ENCODE measurements at regions not wholly inside any gene's neighbourhood (a gene's known extent, or its start where the extent isn't known, plus 50 kb on each side); places are given as distances from the start of the nearest gene placed in this dataset.

- TF ChIP-seq EGR1 (IDR thresholded peaks at IDR 0.05) (no peak), RAD21 (IDR thresholded peaks at IDR 0.05; ENCODE audit: low read depth) (no peak), YY1 (IDR thresholded peaks at IDR 0.05; ENCODE audit: low read depth) (no peak), CREB1 (IDR thresholded peaks at IDR 0.05; ENCODE audit: low read depth) (no peak), EP300 (IDR thresholded peaks at IDR 0.05; ENCODE audit: borderline replicate concordance) (no peak), CEBPB (IDR thresholded peaks at IDR 0.05) (no peak), TCF12 (IDR thresholded peaks at IDR 0.05; ENCODE audit: low read depth) (no peak), TEAD4 (IDR thresholded peaks at IDR 0.05) (no peak), NFIC (IDR thresholded peaks at IDR 0.05) (no peak), USF1 (IDR thresholded peaks at IDR 0.05) (no peak), ZBTB7A (IDR thresholded peaks at IDR 0.05; ENCODE audit: low read depth) (no peak), TAF1 (IDR thresholded peaks at IDR 0.05; ENCODE audit: low read depth) (no peak), FOXM1 (IDR thresholded peaks at IDR 0.05; ENCODE audit: borderline replicate concordance, low read depth) (no peak)
- TF ChIP-seq, protein P1, sequence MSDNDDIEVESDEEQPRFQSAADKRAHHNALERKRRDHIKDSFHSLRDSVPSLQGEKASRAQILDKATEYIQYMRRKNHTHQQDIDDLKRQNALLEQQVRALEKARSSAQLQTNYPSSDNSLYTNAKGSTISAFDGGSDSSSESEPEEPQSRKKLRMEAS (IDR thresholded peaks at IDR 0.05), result no peak
- TF ChIP-seq, protein P2, sequence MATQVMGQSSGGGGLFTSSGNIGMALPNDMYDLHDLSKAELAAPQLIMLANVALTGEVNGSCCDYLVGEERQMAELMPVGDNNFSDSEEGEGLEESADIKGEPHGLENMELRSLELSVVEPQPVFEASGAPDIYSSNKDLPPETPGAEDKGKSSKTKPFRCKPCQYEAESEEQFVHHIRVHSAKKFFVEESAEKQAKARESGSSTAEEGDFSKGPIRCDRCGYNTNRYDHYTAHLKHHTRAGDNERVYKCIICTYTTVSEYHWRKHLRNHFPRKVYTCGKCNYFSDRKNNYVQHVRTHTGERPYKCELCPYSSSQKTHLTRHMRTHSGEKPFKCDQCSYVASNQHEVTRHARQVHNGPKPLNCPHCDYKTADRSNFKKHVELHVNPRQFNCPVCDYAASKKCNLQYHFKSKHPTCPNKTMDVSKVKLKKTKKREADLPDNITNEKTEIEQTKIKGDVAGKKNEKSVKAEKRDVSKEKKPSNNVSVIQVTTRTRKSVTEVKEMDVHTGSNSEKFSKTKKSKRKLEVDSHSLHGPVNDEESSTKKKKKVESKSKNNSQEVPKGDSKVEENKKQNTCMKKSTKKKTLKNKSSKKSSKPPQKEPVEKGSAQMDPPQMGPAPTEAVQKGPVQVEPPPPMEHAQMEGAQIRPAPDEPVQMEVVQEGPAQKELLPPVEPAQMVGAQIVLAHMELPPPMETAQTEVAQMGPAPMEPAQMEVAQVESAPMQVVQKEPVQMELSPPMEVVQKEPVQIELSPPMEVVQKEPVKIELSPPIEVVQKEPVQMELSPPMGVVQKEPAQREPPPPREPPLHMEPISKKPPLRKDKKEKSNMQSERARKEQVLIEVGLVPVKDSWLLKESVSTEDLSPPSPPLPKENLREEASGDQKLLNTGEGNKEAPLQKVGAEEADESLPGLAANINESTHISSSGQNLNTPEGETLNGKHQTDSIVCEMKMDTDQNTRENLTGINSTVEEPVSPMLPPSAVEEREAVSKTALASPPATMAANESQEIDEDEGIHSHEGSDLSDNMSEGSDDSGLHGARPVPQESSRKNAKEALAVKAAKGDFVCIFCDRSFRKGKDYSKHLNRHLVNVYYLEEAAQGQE (IDR thresholded peaks at IDR 0.05; ENCODE audit: low read depth), result no peak
Observed at GRCh38 chr13:31385540-31385939, 185.8 kb downstream of the B3GLCT start.

DNA sequence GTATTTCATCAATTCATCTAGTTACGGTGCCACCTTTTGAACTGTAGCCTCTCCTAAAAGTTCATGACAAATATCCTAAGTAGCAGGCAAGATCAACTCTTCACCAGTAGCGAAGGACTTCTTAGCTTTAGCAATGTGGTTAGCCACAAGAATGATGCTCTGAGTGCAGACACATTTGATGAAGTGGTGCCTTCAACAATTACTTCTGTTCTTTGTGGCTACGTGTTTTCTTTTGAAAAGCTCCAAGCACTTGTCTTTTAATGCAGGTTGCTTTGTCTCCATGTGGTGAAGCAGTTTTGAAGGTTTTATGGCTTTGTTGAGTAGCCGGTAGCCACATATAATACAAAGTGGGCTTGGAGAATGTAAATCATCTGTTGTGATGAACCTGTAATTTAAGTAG is 194.7 kb downstream of the B3GLCT start:
- no peak for TF ChIP-seq TCF12 (IDR thresholded peaks at IDR 0.05; ENCODE audit: low read depth)
- TF ChIP-seq, protein P1 (IDR thresholded peaks at IDR 0.05), result no peak
- TF ChIP-seq ZBTB7A (IDR thresholded peaks at IDR 0.05; ENCODE audit: low read depth), result no peak
- no peak for TF ChIP-seq FOXM1 (IDR thresholded peaks at IDR 0.05; ENCODE audit: borderline replicate concordance, low read depth)
- TF ChIP-seq EP300 (IDR thresholded peaks at IDR 0.05; ENCODE audit: borderline replicate concordance), result no peak
- no peak for TF ChIP-seq TAF1 (IDR thresholded peaks at IDR 0.05; ENCODE audit: low read depth)
- TF ChIP-seq CEBPB (IDR thresholded peaks at IDR 0.05), result no peak
- no peak for TF ChIP-seq EGR1 (IDR thresholded peaks at IDR 0.05)
- no peak for TF ChIP-seq NFIC (IDR thresholded peaks at IDR 0.05)
- TF ChIP-seq USF1 (IDR thresholded peaks at IDR 0.05), result no peak
- TF ChIP-seq CREB1 (IDR thresholded peaks at IDR 0.05; ENCODE audit: low read depth), result no peak
- TF ChIP-seq, protein P2 (IDR thresholded peaks at IDR 0.05; ENCODE audit: low read depth), result no peak
- TF ChIP-seq YY1 (IDR thresholded peaks at IDR 0.05; ENCODE audit: low read depth), result no peak
- TF ChIP-seq RAD21 (IDR thresholded peaks at IDR 0.05; ENCODE audit: low read depth), result no peak
- TF ChIP-seq TEAD4 (IDR thresholded peaks at IDR 0.05), result no peak

DNA sequence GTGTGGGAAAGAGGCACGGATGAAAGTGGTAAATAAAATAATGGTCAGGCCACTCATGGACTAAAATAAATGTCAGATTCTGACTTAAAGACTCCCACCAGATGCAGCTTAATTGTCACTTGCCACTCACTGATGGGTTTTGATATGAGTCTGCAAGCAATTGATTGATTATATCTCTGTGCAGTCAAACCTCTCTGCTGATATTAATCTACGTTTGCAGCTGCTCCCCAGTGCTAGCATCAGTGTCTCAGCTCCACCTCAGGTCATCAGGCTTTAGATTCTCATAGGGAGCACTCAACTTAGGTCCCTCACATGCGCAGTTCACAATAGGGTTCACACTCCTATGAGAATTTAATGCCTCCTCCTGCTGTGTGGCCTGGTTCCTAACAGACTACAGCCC is 195.3 kb downstream of the B3GLCT start:
- no peak for TF ChIP-seq ZBTB7A (IDR thresholded peaks at IDR 0.05; ENCODE audit: low read depth)
- no peak for TF ChIP-seq CEBPB (IDR thresholded peaks at IDR 0.05)
- TF ChIP-seq, protein P1 (IDR thresholded peaks at IDR 0.05), result no peak
- no peak for TF ChIP-seq TEAD4 (IDR thresholded peaks at IDR 0.05)
- TF ChIP-seq TCF12 (IDR thresholded peaks at IDR 0.05; ENCODE audit: low read depth), result no peak
- no peak for TF ChIP-seq EGR1 (IDR thresholded peaks at IDR 0.05)
- TF ChIP-seq TAF1 (IDR thresholded peaks at IDR 0.05; ENCODE audit: low read depth), result no peak
- TF ChIP-seq FOXM1 (IDR thresholded peaks at IDR 0.05; ENCODE audit: borderline replicate concordance, low read depth), result no peak
- TF ChIP-seq EP300 (IDR thresholded peaks at IDR 0.05; ENCODE audit: borderline replicate concordance), result no peak
- TF ChIP-seq, protein P2 (IDR thresholded peaks at IDR 0.05; ENCODE audit: low read depth), result no peak
- TF ChIP-seq USF1 (IDR thresholded peaks at IDR 0.05), result no peak
- no peak for TF ChIP-seq NFIC (IDR thresholded peaks at IDR 0.05)
- no peak for TF ChIP-seq RAD21 (IDR thresholded peaks at IDR 0.05; ENCODE audit: low read depth)
- TF ChIP-seq CREB1 (IDR thresholded peaks at IDR 0.05; ENCODE audit: low read depth), result no peak
- no peak for TF ChIP-seq YY1 (IDR thresholded peaks at IDR 0.05; ENCODE audit: low read depth)
